HepG2 (cell line): ENCODE measurements at regions not wholly inside any gene's neighbourhood (a gene's known extent, or its start where the extent isn't known, plus 50 kb on each side); places are given as distances from the start of the nearest gene placed in this dataset.

ENCODE experiments used
- ATAC-seq: fragments of 200-7000 bp; cut with Tn5 transposase; 3 replicates; pipeline ENCODE4 v1.9.1; 2020; ENCODE audit warnings: mild to moderate bottlenecking, moderate library complexity
- BruUV-seq: library from RNA; stranded (reverse); fragments of 400-500 nt; replicated peaks from 2 replicates; lab custom pipeline; 2021; lab: Mats Ljungman, UMichigan
- CTCF ChIA-PET: fragments of 300-600 bp; formaldehyde crosslinking; extraction: SDS; loops from one replicate; lab custom pipeline; 2021; ENCODE audit warnings: low total read pairs, inconsistent platforms, low intra/inter-chr PET ratio; lab: Yijun Ruan, JAX
- POLR2A ChIA-PET: fragments of 350-600 bp; sonication (Branson Sonifier 250); formaldehyde crosslinking; loops from one replicate; lab custom pipeline; 2020; ENCODE audit warnings: antibody characterized with exemption, inconsistent platforms; lab: Yijun Ruan, JAX
- DNase-seq: peaks from one replicate; pipeline ENCODE4 v3.0.0-alpha.2; 2015; ENCODE audit warnings: low spot score
- FAIRE-seq: peaks from 3 replicates; lab custom pipeline; 2011; peaks lifted over from hg19 to GRCh38; lab: Jason Lieb, UNC
- H2AFZ ChIP-seq: one replicate; pipeline ENCODE4 v1.6.1; 2011; ENCODE audit warnings: low read length, inconsistent platforms
- H3K27ac ChIP-seq: fragments of 300-600 bp; 3 replicates; pipeline ENCODE4 v1.8.0; 2011; ENCODE audit warnings: mixed run types, mild to moderate bottlenecking, mixed read lengths, low read length, inconsistent platforms; ENCODE audit not compliant: insufficient read depth; ENCODE audit errors: extremely low read length
- H3K27me3 ChIP-seq, 2 experiments: fragments of 200-600 bp in 1 of 2; 2 replicates in 1 of 2; 3 replicates in 1 of 2; pipeline versions ENCODE4 v1.6.0 to v1.8.0; 2011; ENCODE audit warnings: low read length in 2 of 2, mild to moderate bottlenecking in 2 of 2, moderate library complexity in 2 of 2, inconsistent platforms in 1 of 2; ENCODE audit not compliant: insufficient read depth in 2 of 2, control insufficient read depth in 1 of 2
- H3K36me3 ChIP-seq, 2 experiments: fragments of 200-600 bp in 1 of 2; replicated peaks in 1 of 2; 2 replicates in 1 of 2; 3 replicates in 1 of 2; pipeline versions ENCODE4 v1.5.1 to v1.8.0; 2011; ENCODE audit warnings: low read length in 2 of 2, inconsistent platforms in 1 of 2; ENCODE audit not compliant: insufficient read depth in 2 of 2, control insufficient read depth in 1 of 2
- H3K4me1 ChIP-seq: 2 replicates; pipeline ENCODE4 v1.5.1; 2012; ENCODE audit warnings: low read length, inconsistent platforms; ENCODE audit not compliant: insufficient read depth
- H3K4me2 ChIP-seq: 2 replicates; pipeline ENCODE4 v1.6.0; 2011; ENCODE audit warnings: low read depth, low read length, inconsistent platforms
- H3K4me3 ChIP-seq, 3 experiments: fragments of 200-600 bp in 1 of 3; sonication (generic), shearing (Covaris generic) in 1 of 3; replicated peaks in 1 of 3; 2 replicates each; pipeline ENCODE4 v1.5.1; 2011 to 2016; ENCODE audit warnings: low read length in 3 of 3, inconsistent platforms in 2 of 3, low read depth in 2 of 3, mild to moderate bottlenecking in 2 of 3, control low read depth in 1 of 3, mixed read lengths in 1 of 3; ENCODE audit not compliant: insufficient read depth in 1 of 3
- H3K79me2 ChIP-seq: one replicate; pipeline ENCODE4 v1.6.1; 2011; ENCODE audit warnings: low read length, inconsistent platforms; ENCODE audit not compliant: insufficient read depth
- H3K9ac ChIP-seq: 2 replicates; pipeline ENCODE4 v1.6.0; 2011; ENCODE audit warnings: mild to moderate bottlenecking, low read depth, low read length, inconsistent platforms; ENCODE audit not compliant: insufficient read depth
- H3K9me3 ChIP-seq: 2 replicates; pipeline ENCODE4 v1.5.1; 2012; ENCODE audit warnings: mild to moderate bottlenecking, low read length
- H4K20me1 ChIP-seq: 2 replicates; pipeline ENCODE4 v1.6.0; 2011; ENCODE audit warnings: inconsistent platforms, mild to moderate bottlenecking, low read length, moderate library complexity; ENCODE audit not compliant: insufficient read depth
- BCL3 ChIP-seq: sonication (generic); formaldehyde crosslinking; IDR thresholded peaks from 2 replicates; pipeline ENCODE4 v1.5.1; 2020; ENCODE audit warnings: mild to moderate bottlenecking, missing genetic modification reagents, moderate library complexity
- FOSL2 ChIP-seq: sonication (generic); formaldehyde crosslinking; IDR thresholded peaks from 2 replicates; pipeline ENCODE4 v1.4.0; 2020; ENCODE audit warnings: missing genetic modification reagents
- MAFG ChIP-seq: sonication (generic); formaldehyde crosslinking; IDR thresholded peaks from 2 replicates; pipeline ENCODE4 v1.5.1; 2020; ENCODE audit warnings: mild to moderate bottlenecking, missing genetic modification reagents
- NKX3-1 ChIP-seq: sonication (generic); formaldehyde crosslinking; IDR thresholded peaks from 2 replicates; pipeline ENCODE4 v1.5.0; 2020; ENCODE audit warnings: missing genetic modification reagents
- TFDP2 ChIP-seq: sonication (generic); formaldehyde crosslinking; IDR thresholded peaks from 2 replicates; pipeline ENCODE4 v1.4.0; 2020; ENCODE audit warnings: missing genetic modification reagents
- TGIF2 ChIP-seq: IDR thresholded peaks from 2 replicates; pipeline ENCODE4 v1.6.1; 2016; ENCODE audit warnings: control low read depth, missing compliant biosample characterization
- THAP7 ChIP-seq: sonication (generic); formaldehyde crosslinking; IDR thresholded peaks from 2 replicates; pipeline ENCODE4 v1.8.1; 2023; ENCODE audit warnings: mild to moderate bottlenecking, missing genetic modification reagents
- WIZ ChIP-seq: sonication (generic); formaldehyde crosslinking; IDR thresholded peaks from 2 replicates; pipeline ENCODE4 v1.5.1; 2020; ENCODE audit warnings: mild to moderate bottlenecking, missing genetic modification reagents
- ZBTB33 ChIP-seq: sonication (generic); formaldehyde crosslinking; IDR thresholded peaks from 2 replicates; pipeline ENCODE4 v1.4.0; 2020; ENCODE audit warnings: missing genetic modification reagents
- ZHX2 ChIP-seq, 2 experiments: sonication (generic) in 1 of 2; formaldehyde crosslinking in 1 of 2; IDR thresholded peaks; 2 replicates each; pipeline versions ENCODE4 v1.6.1 to v1.9.0; 2014 to 2022; ENCODE audit warnings: antibody characterized with exemption in 1 of 2, borderline replicate concordance in 1 of 2, inconsistent platforms in 1 of 2, low read depth in 1 of 2, missing genetic modification reagents in 1 of 2
- ZNF383 ChIP-seq: sonication (generic); formaldehyde crosslinking; IDR thresholded peaks from 2 replicates; pipeline ENCODE4 v1.4.0; 2020; ENCODE audit warnings: missing genetic modification reagents, mild to moderate bottlenecking, borderline replicate concordance
- ZNF577 ChIP-seq: sonication (generic); formaldehyde crosslinking; IDR thresholded peaks from 2 replicates; pipeline ENCODE4 v1.4.0; 2020; ENCODE audit warnings: mild to moderate bottlenecking, low read depth, missing genetic modification reagents, borderline replicate concordance
- ZNF614 ChIP-seq: IDR thresholded peaks from 2 replicates; pipeline ENCODE4 v1.6.1; 2018; ENCODE audit warnings: missing biosample characterization, missing genetic modification reagents, inconsistent platforms, borderline replicate concordance
- WGBS: methylation state at CpG from one replicate; pipeline ENCODE4 v1.1.6; 2017; ENCODE audit warnings: low lambda C conversion rate; 5-methylcytosine and 5-hydroxymethylcytosine counted together
- in situ Hi-C: cut with HindIII; loops from 2 replicates; pipeline ENCODE4 v1.10.0; 2017; ENCODE audit warnings: low pct_unique_long_range_greater_than_20kb; ENCODE audit not compliant: extremely low pct_ligation_motif_present
- intact Hi-C: fragments of 100-400 bp; cut with micrococcal nuclease; formaldehyde crosslinking; loops from one replicate; pipeline ENCODE4 v1.10.0; 2022; ENCODE audit not compliant: unreplicated experiment

DNA sequence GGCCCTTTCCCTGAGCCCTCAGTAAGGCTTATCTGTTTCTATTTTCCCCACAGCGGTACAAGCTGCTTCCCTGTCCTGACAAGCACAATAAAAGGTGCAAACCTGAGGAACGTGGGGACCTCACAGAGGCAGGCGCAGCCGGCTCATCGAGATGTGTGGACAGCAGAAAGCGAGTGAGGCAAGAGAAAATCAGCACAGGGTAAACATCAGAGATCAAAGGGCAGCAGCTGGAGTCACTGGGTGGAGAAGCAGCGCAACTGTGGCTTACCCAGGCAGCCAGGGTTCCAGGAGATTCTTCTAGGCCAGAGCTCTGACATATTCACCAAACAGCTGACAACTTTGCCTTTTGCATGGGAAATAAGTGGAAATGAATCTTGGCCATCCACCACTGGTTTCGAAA is 212.6 kb downstream of the WDR11 start:
- no peaks in the 10 kb centered on the region for H4K20me1 ChIP-seq
- no peaks in the 10 kb centered on the region for H3K9me3 ChIP-seq
- DNase-seq: peak; percentile 88
- CTCF ChIA-PET: no interaction called here
- no peak overlapping the region for H3K27ac ChIP-seq
- POLR2A ChIA-PET: interaction anchor here (1.2 kb wide), 1 partner anchor 20 kb away, joined by 12 read pairs; no protein-coding TSS in a partner anchor
- peak; percentile 81 for FAIRE-seq
- H2AFZ ChIP-seq: no peak overlapping the region
- H3K27me3 ChIP-seq: no peaks in the 10 kb centered on the region
- BruUV-seq: no TSS peak
- H3K36me3 ChIP-seq: no peaks in the 10 kb centered on the region
- 0% methylated on average over 8 of the region's 8 CpGs for WGBS
- no peak overlapping the region; a peak in 1 of 6 replicates for H3K4me3 ChIP-seq
- in situ Hi-C loops (no loop called here), intact Hi-C loops (loop anchor here (1.0 to 5.0 kb wide), 2 partner anchors 20 to 534 kb away; partner anchors contain the start of gene FGFR2)
- H3K4me2 ChIP-seq: peak overlapping the region; percentile 48
- peak; percentile 100 for ATAC-seq
- no peaks in the 10 kb centered on the region for H3K79me2 ChIP-seq
- H3K4me1 ChIP-seq: peaks cover 35% of the 10 kb centered on the region
- no peak overlapping the region for H3K9ac ChIP-seq
- TF ChIP-seq MAFG (CRISPR knock-in tag) (no peak), ZHX2 (IDR thresholded peaks at IDR 0.05; ENCODE audit: low read depth) (0 out of 2 replicates have a peak, but pooled peaks have one; percentile 23), ZHX2 (CRISPR knock-in tag; IDR thresholded peaks at IDR 0.05; ENCODE audit: borderline replicate concordance) (no peak), ZNF614 (no peak), ZBTB33 (CRISPR knock-in tag) (no peak), ZNF383 (CRISPR knock-in tag) (no peak), BCL3 (CRISPR knock-in tag) (no peak), TFDP2 (no peak), ZNF577 (CRISPR knock-in tag) (no peak), FOSL2 (peak; percentile 79), THAP7 (no peak), NKX3-1 (CRISPR knock-in tag) (0 out of 2 replicates have a peak, but pooled peaks have one; percentile 32), TGIF2 (0 out of 2 replicates have a peak, but pooled peaks have one; percentile 20), WIZ (CRISPR knock-in tag) (no peak)
